ENCODE measurements at regions not wholly inside any gene's neighbourhood (a gene's known extent, or its start where the extent isn't known, plus 50 kb on each side); places are given as distances from the start of the nearest gene placed in this dataset.
A peak's percentile ranks its signal among the peaks of the same experiment; 100 is the strongest.
"Not testable (repeated sequence)": the region's sequence is repeated elsewhere in the genome, so short reads cannot be mapped to it uniquely, and the experiment has no call there.

DNA sequence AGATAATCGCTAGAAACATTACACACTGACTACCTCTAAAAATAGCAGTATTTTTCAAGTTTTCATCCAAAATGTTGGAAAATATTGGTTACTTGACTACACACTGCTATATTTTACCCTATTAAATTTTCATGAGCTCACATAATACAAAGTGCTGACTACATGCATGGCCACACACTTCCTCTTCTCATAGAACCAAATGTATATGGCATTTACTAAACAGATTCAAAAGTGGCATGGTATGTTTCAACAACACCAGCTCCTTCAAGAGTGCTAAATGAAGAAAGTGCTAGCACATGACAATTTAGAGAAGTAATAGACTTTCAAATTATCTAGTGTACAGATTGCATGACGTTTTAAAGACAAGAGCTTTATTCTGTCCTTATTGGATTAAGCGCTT is 780.4 kb upstream of the SLITRK6 start:
- no peak for DNase-seq (ENCODE audit: low spot score)

GRCh38 chr13:86581706-86582105 is 782.5 kb upstream of the SLITRK6 start:
- no peak for DNase-seq (ENCODE audit: low spot score)

DNA sequence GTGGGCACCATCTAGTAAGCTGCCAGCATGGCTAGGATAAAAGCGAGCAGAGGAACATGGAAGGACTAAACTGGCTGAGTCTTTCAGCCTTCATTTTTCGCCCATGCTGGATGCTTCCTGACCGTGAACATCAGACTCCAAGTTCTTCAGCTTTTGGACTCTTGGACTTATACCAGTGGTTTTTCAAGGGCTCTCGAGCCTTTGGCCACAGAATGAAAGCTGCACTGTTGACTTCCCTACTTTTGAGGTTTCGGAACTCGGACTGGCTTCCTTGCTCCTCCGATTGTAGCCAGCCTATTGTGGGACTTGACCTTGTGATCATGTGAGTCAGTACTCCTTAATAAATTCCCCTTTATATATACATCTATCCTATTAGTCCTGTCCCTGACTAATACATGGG is 785.1 kb upstream of the SLITRK6 start:
- DNase-seq (ENCODE audit: low spot score) = no peak

DNA sequence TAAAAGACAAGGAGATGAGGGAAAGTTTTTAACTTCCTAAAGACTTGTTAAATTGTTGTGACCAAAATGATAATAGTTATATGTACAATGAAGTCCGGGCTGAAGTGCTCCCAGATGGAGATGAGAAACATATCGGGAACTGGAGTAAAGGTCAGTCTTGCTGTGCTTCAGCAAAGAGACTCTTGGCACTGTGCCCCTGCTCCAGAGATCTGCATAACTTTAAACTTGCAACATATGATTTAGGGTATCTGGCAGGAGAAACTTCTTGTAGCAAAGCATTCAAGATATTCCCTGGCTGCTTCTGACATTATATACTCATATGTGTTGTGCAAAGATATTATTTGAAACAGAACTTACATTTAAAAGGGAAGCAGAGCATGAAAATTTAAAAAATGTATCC is 786.6 kb upstream of the SLITRK6 start:
- peak; percentile 27 for DNase-seq (ENCODE audit: low spot score)

GRCh38 chr13:86591862-86592261 is 792.6 kb upstream of the SLITRK6 start:
- no peak for DNase-seq (ENCODE audit: low spot score)

GRCh38 chr13:86601351-86601750 is 802.1 kb upstream of the SLITRK6 start:
- DNase-seq (ENCODE audit: low spot score) = no peak

- no peak for DNase-seq (ENCODE audit: low spot score)
Measured at GRCh38 chr13:86606264-86606663, 807.0 kb upstream of the SLITRK6 start.

DNA sequence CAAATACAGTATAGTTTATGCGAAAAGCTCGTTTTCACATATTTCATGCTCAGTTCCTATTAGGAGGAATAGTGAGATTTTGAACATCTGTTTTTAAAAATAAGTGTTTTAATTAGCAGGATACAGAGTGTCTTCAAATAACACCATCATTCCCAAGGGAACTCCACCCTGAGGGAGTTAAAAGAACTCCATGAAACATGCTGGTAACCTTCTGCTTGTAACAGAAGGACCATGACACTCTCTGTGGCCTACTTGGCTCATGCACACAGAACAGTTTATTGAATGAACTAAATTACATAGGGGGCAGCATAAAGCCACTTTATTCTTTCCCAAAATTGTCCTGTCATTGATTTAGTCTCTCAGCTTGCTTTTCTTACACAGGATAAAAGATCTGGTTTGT is 809.5 kb upstream of the SLITRK6 start:
- DNase-seq (ENCODE audit: low spot score) = no peak

- no peak for DNase-seq (ENCODE audit: low spot score)
Measured at GRCh38 chr13:86633346-86633745, 834.1 kb upstream of the SLITRK6 start.

DNA sequence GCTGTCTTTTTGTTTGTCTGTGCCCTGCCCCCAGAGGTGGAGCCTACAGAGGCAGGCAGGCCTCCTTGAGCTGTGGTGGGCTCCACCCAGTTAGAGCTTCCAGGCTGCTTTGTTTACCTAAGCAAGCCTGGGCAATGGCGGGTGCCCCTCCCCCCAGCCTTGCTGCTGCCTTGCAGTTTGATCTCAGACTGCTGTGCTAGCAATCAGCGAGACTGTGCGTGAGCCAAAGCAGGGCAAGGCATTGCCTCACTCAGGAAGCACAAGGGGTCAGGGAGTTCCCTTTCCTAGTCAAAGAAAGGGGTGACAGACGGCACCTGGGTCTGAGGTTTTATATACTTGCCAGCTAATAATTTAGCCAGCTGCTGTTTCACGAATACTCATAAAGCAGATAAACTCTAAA is 852.0 kb upstream of the SLITRK6 start:
- not testable (repeated sequence) for DNase-seq (ENCODE audit: low spot score)

DNA sequence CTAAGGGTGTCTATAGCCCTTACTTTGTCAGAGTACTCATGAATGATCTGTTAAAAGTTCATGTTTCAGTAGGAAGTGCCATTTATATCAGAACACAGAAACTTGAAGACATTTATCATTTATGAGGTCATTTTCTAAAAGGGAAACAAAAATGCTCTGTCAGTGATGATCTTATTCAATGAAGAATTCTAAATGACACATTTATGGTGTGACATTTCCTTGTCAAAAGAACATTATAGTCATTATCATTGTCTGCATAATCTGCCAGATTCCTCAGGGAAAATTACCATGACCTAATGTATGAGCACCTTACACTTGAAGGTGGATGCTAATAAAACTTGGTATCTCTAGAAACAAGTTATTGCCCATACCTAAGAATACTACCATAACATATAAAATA is 853.8 kb upstream of the SLITRK6 start:
- no peak for DNase-seq (ENCODE audit: low spot score)

- DNase-seq (ENCODE audit: low spot score) = no peak
Measured at GRCh38 chr13:86655561-86655960, 856.3 kb upstream of the SLITRK6 start.

- DNase-seq (ENCODE audit: low spot score) = no peak
Measured at GRCh38 chr13:86660090-86660489, 860.9 kb upstream of the SLITRK6 start.

GRCh38 chr13:86665842-86666241 is 866.6 kb upstream of the SLITRK6 start:
- DNase-seq (ENCODE audit: low spot score) = no peak

DNA sequence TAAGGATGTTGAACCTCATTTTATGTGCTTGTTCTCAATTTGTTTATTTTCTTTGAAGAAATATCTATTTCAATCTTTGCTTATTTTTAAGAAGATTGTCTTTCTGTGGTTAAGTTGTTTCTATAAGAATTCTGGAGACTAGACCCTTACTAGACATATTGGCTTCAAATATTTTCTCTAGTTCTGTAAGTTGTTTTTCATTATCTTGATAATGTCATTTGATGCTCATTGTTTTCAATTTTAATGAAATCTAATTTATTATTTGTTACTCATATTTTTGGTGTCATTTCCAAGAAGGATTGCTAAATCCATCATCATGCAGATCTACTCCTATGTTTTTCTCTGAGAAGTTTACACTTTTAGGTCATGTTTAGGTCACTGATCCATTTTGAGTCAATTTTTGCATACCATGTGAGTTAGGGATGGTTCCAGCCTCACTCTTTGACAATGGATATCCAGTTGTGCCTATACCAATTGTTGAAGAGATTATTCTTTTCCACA is 874.8 kb upstream of the SLITRK6 start:
- DNase-seq (ENCODE audit: low spot score) = no peak

- no peak for DNase-seq (ENCODE audit: low spot score)
Measured at GRCh38 chr13:86681223-86681622, 882.0 kb upstream of the SLITRK6 start.

GRCh38 chr13:86684402-86684801 is 885.2 kb upstream of the SLITRK6 start:
- no peak for DNase-seq (ENCODE audit: low spot score)

DNA sequence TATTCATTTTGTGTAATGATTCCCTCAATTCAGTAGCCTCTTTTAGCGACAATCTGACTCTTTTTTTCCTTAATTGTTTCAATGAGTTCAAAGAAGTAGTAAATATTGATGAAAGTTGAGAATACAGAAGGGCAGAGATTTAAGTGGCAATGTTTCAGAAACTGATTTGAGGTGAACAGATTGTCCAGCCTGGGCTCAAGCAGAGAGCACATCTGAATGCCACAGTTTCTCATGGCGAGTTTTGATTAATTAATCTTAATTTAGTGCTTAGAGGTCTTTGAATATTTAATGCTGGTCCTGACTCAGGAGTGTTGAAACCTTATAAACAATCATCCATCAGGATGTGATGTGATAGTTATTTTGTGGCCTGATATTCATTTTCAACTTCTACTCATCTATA is 890.7 kb upstream of the SLITRK6 start:
- DNase-seq (ENCODE audit: low spot score) = no peak

GRCh38 chr13:86692291-86692690 is 893.1 kb upstream of the SLITRK6 start:
- no peak for DNase-seq (ENCODE audit: low spot score)

DNA sequence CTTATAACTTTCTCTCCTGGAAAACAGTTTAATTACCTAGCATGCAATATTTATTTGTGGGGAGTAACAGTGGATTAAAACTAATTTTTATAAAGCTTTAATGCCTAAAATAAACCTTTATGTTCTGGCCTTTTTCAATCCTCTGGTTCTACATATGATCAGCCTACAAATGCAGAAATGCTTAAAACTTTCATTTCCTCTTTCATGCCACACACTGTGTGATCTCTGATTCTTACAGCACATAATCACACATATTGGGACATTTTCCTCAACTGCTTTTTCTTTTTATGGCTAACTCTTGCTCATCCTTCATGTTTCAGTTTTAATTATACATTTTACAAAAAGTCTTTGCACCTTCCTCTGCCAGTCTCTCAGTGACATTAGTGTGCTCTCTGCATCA is 910.8 kb upstream of the SLITRK6 start:
- no peak for DNase-seq (ENCODE audit: low spot score)

DNA sequence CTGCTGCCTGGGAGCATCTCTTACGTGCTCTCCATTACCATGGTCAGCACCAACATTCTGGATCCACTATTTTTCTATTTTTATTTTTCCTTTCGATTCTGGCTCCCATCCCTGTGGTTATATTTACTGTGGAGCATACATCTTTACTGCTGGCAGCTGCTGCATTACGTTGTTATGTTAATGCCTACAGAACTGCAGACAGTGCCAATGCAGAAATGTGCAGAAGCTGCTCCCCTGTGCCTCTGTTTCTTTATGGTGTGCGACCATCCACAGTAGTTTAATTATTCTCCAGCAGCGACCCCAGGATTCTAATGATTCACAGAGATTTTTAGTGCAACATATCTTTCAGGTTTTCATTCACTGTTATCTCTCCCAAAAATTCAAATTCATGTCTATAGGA is 911.7 kb upstream of the SLITRK6 start:
- no peak for DNase-seq (ENCODE audit: low spot score)

GRCh38 chr13:86714495-86714894 is 915.3 kb upstream of the SLITRK6 start:
- no peak for DNase-seq (ENCODE audit: low spot score)

- no peak for DNase-seq (ENCODE audit: low spot score)
Measured at GRCh38 chr13:86725105-86725504, 925.9 kb upstream of the SLITRK6 start.

DNA sequence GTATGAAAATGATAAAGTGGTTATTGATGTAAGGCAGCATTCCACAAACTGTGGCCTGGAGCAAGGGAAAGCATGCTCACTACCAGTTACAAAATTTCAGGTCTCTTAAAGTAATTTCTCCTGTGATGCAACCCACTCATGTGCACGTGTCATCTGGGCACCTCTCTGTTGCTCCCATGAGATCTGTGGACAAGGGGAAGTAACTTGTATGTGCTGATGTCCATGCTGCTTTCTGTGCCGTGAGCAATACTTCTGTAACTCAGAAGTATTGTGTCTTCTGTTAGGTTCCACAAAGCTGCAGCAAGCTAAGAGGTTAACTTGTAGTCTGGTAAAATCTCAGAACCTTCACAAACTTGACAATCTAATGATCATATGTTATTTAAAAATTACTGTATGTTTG is 930.0 kb upstream of the SLITRK6 start:
- no peak for DNase-seq (ENCODE audit: low spot score)

DNA sequence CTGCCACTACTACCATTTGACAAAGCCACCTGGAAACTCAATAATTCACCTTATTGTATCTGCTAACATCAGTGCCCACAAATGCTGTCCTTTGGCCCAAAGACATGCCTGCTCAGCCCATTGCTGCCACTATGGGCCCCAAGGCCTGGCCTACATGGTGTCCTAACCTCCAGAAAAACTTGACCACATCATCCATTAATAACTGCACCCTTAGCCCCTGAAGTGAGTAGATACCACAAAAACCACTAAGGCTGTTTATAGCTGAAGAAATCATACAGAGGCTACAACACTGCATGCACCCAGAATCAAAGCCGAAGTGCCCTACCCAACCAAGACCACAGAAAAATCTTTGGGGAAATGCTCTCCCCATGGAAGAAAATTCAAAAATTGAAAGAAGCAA is 932.8 kb upstream of the SLITRK6 start:
- DNase-seq (ENCODE audit: low spot score) = no peak

All from AG08395 (cell line).